ENCODE measurements at regions not wholly inside any gene's neighbourhood (a gene's known extent, or its start where the extent isn't known, plus 50 kb on each side); places are given as distances from the start of the nearest gene placed in this dataset.
"Not testable (repeated sequence)": the region's sequence is repeated elsewhere in the genome, so short reads cannot be mapped to it uniquely, and the experiment has no call there.

DNA sequence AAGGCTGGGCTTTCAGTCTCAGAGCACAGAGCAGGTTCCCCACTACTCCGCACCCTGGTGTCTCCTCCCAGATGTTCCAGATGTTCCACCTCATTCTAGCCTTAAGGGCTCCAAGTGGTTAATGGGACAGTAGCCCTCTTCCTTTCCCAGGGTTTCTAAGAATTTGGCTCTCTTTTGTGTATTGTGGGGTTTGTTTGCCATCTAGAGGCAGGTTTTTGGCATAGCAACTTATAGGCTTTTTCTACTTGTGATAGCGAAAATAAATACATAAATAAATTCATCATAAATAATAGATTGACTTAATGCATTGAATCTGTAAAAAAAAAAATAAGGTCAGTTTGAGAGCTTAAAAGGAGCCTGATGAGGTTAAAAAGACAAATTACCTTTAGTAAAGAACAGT, 86.1 kb upstream of the XKR3 start:
- not testable (repeated sequence) for H3K4me3 Mint-ChIP-seq

GRCh38 chr22:16902051-16902450, 76.8 kb upstream of the XKR3 start:
- intact Hi-C loops (cut with micrococcal nuclease); ATAC-seq (ENCODE audit: low read depth); H3K9me3 Mint-ChIP-seq; DNase-seq; H3K4me1 Mint-ChIP-seq; H3K27ac Mint-ChIP-seq; CTCF ChIA-PET; POLR2A ChIA-PET; H3K4me3 Mint-ChIP-seq; H3K27me3 Mint-ChIP-seq; H3K36me3 Mint-ChIP-seq (ENCODE audit: low read depth): not testable (repeated sequence)

More for the DNA sequence above, 86.1 kb upstream of the XKR3 start:
- CTCF ChIA-PET; POLR2A ChIA-PET; H3K27ac Mint-ChIP-seq; H3K9me3 Mint-ChIP-seq; intact Hi-C loops (cut with micrococcal nuclease); H3K36me3 Mint-ChIP-seq (ENCODE audit: low read depth); ATAC-seq (ENCODE audit: low read depth); DNase-seq: not testable (repeated sequence)
- Mint-ChIP-seq H3K4me1 (peaks cover 14% of the 10 kb centered on the region), H3K27me3 (peaks cover 13% of the 10 kb centered on the region)

- H3K27me3 Mint-ChIP-seq; intact Hi-C loops (cut with micrococcal nuclease); CTCF ChIA-PET; DNase-seq; POLR2A ChIA-PET; H3K4me1 Mint-ChIP-seq; H3K36me3 Mint-ChIP-seq (ENCODE audit: low read depth); H3K9me3 Mint-ChIP-seq; ATAC-seq (ENCODE audit: low read depth); H3K4me3 Mint-ChIP-seq; H3K27ac Mint-ChIP-seq: not testable (repeated sequence)
Observed at GRCh38 chr22:16901579-16901978, 76.4 kb upstream of the XKR3 start.

DNA sequence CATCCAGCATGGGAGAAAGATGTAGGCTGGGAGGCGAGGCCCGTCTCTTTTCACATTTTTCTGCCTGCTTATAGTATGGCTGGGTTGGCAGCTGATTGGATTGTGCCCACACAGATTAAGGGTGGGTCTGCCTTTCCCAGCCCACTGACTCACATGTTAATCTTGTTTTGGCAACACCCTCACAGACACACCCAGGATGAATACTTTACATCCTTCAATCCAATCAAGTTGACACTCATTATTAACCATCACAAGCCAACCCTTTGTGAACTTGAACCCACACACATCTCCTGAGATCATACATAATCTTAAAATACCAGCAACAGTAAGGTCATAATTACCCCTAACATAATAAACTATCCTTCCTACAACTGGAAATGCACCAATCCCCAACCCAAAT, 74.1 kb upstream of the XKR3 start:
- CTCF ChIA-PET; ATAC-seq (ENCODE audit: low read depth); DNase-seq; H3K4me3 Mint-ChIP-seq; H3K27me3 Mint-ChIP-seq; H3K4me1 Mint-ChIP-seq; H3K36me3 Mint-ChIP-seq (ENCODE audit: low read depth); POLR2A ChIA-PET; intact Hi-C loops (cut with micrococcal nuclease); H3K9me3 Mint-ChIP-seq; H3K27ac Mint-ChIP-seq: not testable (repeated sequence)

DNA sequence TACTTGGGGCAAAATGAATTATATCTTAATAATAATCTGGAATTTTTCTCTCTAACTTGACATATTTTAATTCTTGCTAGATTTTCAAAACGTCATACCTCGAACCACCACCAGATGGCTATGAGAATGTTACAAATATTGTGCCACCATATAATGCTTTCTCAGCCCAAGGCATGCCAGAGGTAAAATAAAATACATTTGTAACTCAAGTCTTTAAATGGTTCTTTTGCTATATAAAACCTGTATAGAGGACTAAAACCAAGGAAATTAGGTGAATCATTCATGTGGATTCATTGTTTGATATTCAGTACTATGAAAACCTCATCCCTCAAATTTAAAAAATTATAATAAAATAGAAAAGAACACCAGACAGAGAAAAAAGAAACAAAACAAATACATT, 72.2 kb upstream of the XKR3 start:
- H3K27ac Mint-ChIP-seq, H3K4me1 Mint-ChIP-seq, POLR2A ChIA-PET: not testable (repeated sequence)

GRCh38 chr22:16891892-16892291, 66.7 kb upstream of the XKR3 start:
- ATAC-seq (ENCODE audit: low read depth); H3K27me3 Mint-ChIP-seq; H3K9me3 Mint-ChIP-seq; H3K4me3 Mint-ChIP-seq; DNase-seq; H3K36me3 Mint-ChIP-seq (ENCODE audit: low read depth); H3K27ac Mint-ChIP-seq; POLR2A ChIA-PET; H3K4me1 Mint-ChIP-seq: not testable (repeated sequence)
- CTCF ChIA-PET, result interaction anchor here (1.0 kb wide), 1 partner anchor 117 kb away, joined by 3 read pairs; no protein-coding TSS in a partner anchor
- intact Hi-C loops (cut with micrococcal nuclease), result loop anchor here (2.0 kb wide), 1 partner anchor 117 kb away; no protein-coding TSS in a partner anchor

More for the DNA sequence above, 72.2 kb upstream of the XKR3 start:
- H3K36me3 Mint-ChIP-seq (ENCODE audit: low read depth); intact Hi-C loops (cut with micrococcal nuclease); H3K27me3 Mint-ChIP-seq; ATAC-seq (ENCODE audit: low read depth); H3K4me3 Mint-ChIP-seq; CTCF ChIA-PET; DNase-seq; H3K9me3 Mint-ChIP-seq: not testable (repeated sequence)

GRCh38 chr22:16876339-16876738, 51.1 kb upstream of the XKR3 start:
- CTCF ChIA-PET; H3K4me1 Mint-ChIP-seq; H3K9me3 Mint-ChIP-seq; DNase-seq; H3K36me3 Mint-ChIP-seq (ENCODE audit: low read depth); intact Hi-C loops (cut with micrococcal nuclease); ATAC-seq (ENCODE audit: low read depth); H3K27me3 Mint-ChIP-seq; H3K27ac Mint-ChIP-seq; POLR2A ChIA-PET; H3K4me3 Mint-ChIP-seq: not testable (repeated sequence)

Data from activated B cell treated with CpG ODN at 0.5 μM for 24 hours (primary cell).